ENCODE measurements at regions not wholly inside any gene's neighbourhood (a gene's known extent, or its start where the extent isn't known, plus 50 kb on each side); places are given as distances from the start of the nearest gene placed in this dataset.

- Histone ChIP-seq H3K4me1 (ENCODE audit: control insufficient read depth in 1 of 2, insufficient read depth in 2 of 2, low read length in 2 of 2) (no peaks in the 10 kb centered on the region), H3K27me3 (ENCODE audit: control insufficient read depth in 2 of 2, insufficient read depth in 2 of 2, low read length in 2 of 2) (peaks cover 0 to 2% of the 10 kb centered on the region in 2 donors), H3K79me2 (ENCODE audit: insufficient read depth, low read length) (no peaks in the 10 kb centered on the region), H3K9me3 (replicated peaks in 1 of 2; ENCODE audit: control insufficient read depth in 1 of 2, insufficient read depth in 1 of 2, low read length in 2 of 2) (peaks cover 11 to 12% of the 10 kb centered on the region in 2 donors), H3K9ac (ENCODE audit: insufficient read depth, low read length, poor library complexity, severe bottlenecking) (no peak overlapping the region), H3K27ac (ENCODE audit: low read depth in 1 of 2, low read length in 2 of 2) (no peak overlapping the region), H4K20me1 (ENCODE audit: insufficient read depth, low read length) (no peaks in the 10 kb centered on the region), H2AFZ (ENCODE audit: insufficient read depth, low read depth, low read length, poor library complexity, severe bottlenecking) (no peak overlapping the region), H3K36me3 (replicated peaks in 1 of 2; ENCODE audit: control insufficient read depth in 1 of 2, insufficient read depth in 2 of 2, low read length in 2 of 2) (no peaks in the 10 kb centered on the region), H3K4me2 (replicated peaks; ENCODE audit: extremely low read depth, low read length, poor library complexity, severe bottlenecking) (no peak overlapping the region), H3K4me3 (replicated peaks in 1 of 3; ENCODE audit: low read depth in 2 of 3, low read length in 3 of 3) (no peak overlapping the region)
- Mint-ChIP-seq H3K4me1 (no peaks in the 10 kb centered on the region), H3K36me3 (no peaks in the 10 kb centered on the region), H3K27ac (no peak overlapping the region), H3K4me3 (no peak overlapping the region), H3K27me3 (ENCODE audit: low read depth in 3 of 3) (peaks cover 3 to 27% (median 9%) of the 10 kb centered on the region in 3 donors), H3K9me3 (peaks cover 7 to 18% (median 12%) of the 10 kb centered on the region in 7 donors)
- DNase-seq, result no peak
- WGBS (ENCODE audit: insufficient coverage), result 67% methylated on average over 1 of the region's 1 CpG
- no peak for TF ChIP-seq CTCF (IDR thresholded peaks at IDR 0.05)
- intact Hi-C loops (cut with micrococcal nuclease), result no loop called here
Measured at GRCh38 chr19:34018546-34018945, 153.8 kb upstream of the LSM14A start.

GRCh38 chr19:34023381-34023780 is 148.9 kb upstream of the LSM14A start:
- H3K36me3 ChIP-seq (replicated peaks in 1 of 2; ENCODE audit: control insufficient read depth in 1 of 2, insufficient read depth in 2 of 2, low read length in 2 of 2), result no peaks in the 10 kb centered on the region
- H3K27me3 ChIP-seq (ENCODE audit: control insufficient read depth in 2 of 2, insufficient read depth in 2 of 2, low read length in 2 of 2), result no peaks in the 10 kb centered on the region
- no peak for DNase-seq
- H3K9ac ChIP-seq (ENCODE audit: insufficient read depth, low read length, poor library complexity, severe bottlenecking), result no peak overlapping the region
- H3K9me3 ChIP-seq (replicated peaks in 1 of 2; ENCODE audit: control insufficient read depth in 1 of 2, insufficient read depth in 1 of 2, low read length in 2 of 2), result peaks cover 17 to 21% of the 10 kb centered on the region in 2 donors
- no peak overlapping the region for H3K4me2 ChIP-seq (replicated peaks; ENCODE audit: extremely low read depth, low read length, poor library complexity, severe bottlenecking)
- Mint-ChIP-seq H3K27me3 (ENCODE audit: low read depth in 3 of 3) (peaks cover 3 to 5% (median 5%) of the 10 kb centered on the region in 3 donors), H3K9me3 (peaks cover 11 to 27% (median 19%) of the 10 kb centered on the region in 7 donors), H3K4me3 (no peak overlapping the region), H3K36me3 (no peaks in the 10 kb centered on the region), H3K27ac (no peak overlapping the region), H3K4me1 (no peaks in the 10 kb centered on the region)
- no peak overlapping the region for H3K27ac ChIP-seq (ENCODE audit: low read depth in 1 of 2, low read length in 2 of 2)
- no peaks in the 10 kb centered on the region for H4K20me1 ChIP-seq (ENCODE audit: insufficient read depth, low read length)
- no peaks in the 10 kb centered on the region for H3K79me2 ChIP-seq (ENCODE audit: insufficient read depth, low read length)
- 80% methylated on average over 3 of the region's 5 CpGs for WGBS (ENCODE audit: insufficient coverage)
- no peaks in the 10 kb centered on the region for H3K4me1 ChIP-seq (ENCODE audit: control insufficient read depth in 1 of 2, insufficient read depth in 2 of 2, low read length in 2 of 2)
- H3K4me3 ChIP-seq (replicated peaks in 1 of 3; ENCODE audit: low read depth in 2 of 3, low read length in 3 of 3), result no peak overlapping the region
- intact Hi-C loops (cut with micrococcal nuclease), result no loop called here
- no peak for TF ChIP-seq CTCF (IDR thresholded peaks at IDR 0.05)
- no peak overlapping the region for H2AFZ ChIP-seq (ENCODE audit: insufficient read depth, low read depth, low read length, poor library complexity, severe bottlenecking)
